WTC11 (cell line): ENCODE measurements at regions not wholly inside any gene's neighbourhood (a gene's known extent, or its start where the extent isn't known, plus 50 kb on each side); places are given as distances from the start of the nearest gene placed in this dataset.

Experiments
- ATAC-seq: fragments of 200-7000 bp; cut with Tn5 transposase; 2 replicates; pipeline ENCODE4 v1.10.0; 2021; ENCODE audit warnings: mild to moderate bottlenecking, moderate library complexity
- CTCF ChIA-PET: fragments of 300-600 bp; sonication (Branson Sonifier 250); formaldehyde crosslinking; loops from one replicate; lab custom pipeline; 2021; ENCODE audit warnings: antibody characterized with exemption; lab: Charles Lee
- POLR2A ChIA-PET: fragments of 350-600 bp; sonication (Branson Sonifier 250); formaldehyde crosslinking; loops from one replicate; lab custom pipeline; 2021; ENCODE audit warnings: antibody characterized with exemption; lab: Charles Lee
- DNase-seq: peaks from one replicate; pipeline ENCODE4 v3.0.0; 2021; ENCODE audit warnings: low spot score
- H3K27ac Mint-ChIP-seq: 2 replicates; pipeline ENCODE4 v1.8.0; 2021; ENCODE audit warnings: mixed read lengths
- H3K27me3 Mint-ChIP-seq: 2 replicates; pipeline ENCODE4 v1.8.0; 2021; ENCODE audit warnings: low read depth, mild to moderate bottlenecking, moderate library complexity, mixed read lengths
- H3K36me3 Mint-ChIP-seq: 2 replicates; pipeline ENCODE4 v1.8.0; 2021; ENCODE audit warnings: mixed read lengths
- H3K4me1 Mint-ChIP-seq: 2 replicates; pipeline ENCODE4 v1.8.0; 2022; ENCODE audit warnings: mixed read lengths
- H3K4me3 Mint-ChIP-seq: 2 replicates; pipeline ENCODE4 v1.8.0; 2021; ENCODE audit warnings: mild to moderate bottlenecking, moderate library complexity, mixed read lengths
- H3K9me3 Mint-ChIP-seq: 2 replicates; pipeline ENCODE4 v1.8.0; 2021; ENCODE audit warnings: mixed read lengths
- ELF4 ChIP-seq: sonication (generic); formaldehyde crosslinking; IDR thresholded peaks from 2 replicates; pipeline ENCODE4 v1.8.1; 2022; ENCODE audit warnings: low read depth, mild to moderate bottlenecking, moderate library complexity, missing genetic modification reagents
- GABPB1 ChIP-seq: sonication (generic); formaldehyde crosslinking; IDR thresholded peaks from 2 replicates; pipeline ENCODE4 v1.8.1; 2023; ENCODE audit warnings: mild to moderate bottlenecking, missing genetic modification reagents
- KAT7 ChIP-seq: sonication (generic); formaldehyde crosslinking; IDR thresholded peaks from 2 replicates; pipeline ENCODE4 v1.8.1; 2023; ENCODE audit warnings: missing genetic modification reagents, mild to moderate bottlenecking, borderline replicate concordance
- RELA ChIP-seq: sonication (generic); formaldehyde crosslinking; IDR thresholded peaks from 2 replicates; pipeline ENCODE4 v1.8.1; 2022; ENCODE audit warnings: missing genetic modification reagents, mild to moderate bottlenecking, borderline replicate concordance
- ZNF121 ChIP-seq: sonication (generic); formaldehyde crosslinking; IDR thresholded peaks from 2 replicates; pipeline ENCODE4 v1.8.0; 2023; ENCODE audit warnings: missing genetic modification reagents
- ZNF396 ChIP-seq: fragments of 250-450 bp; sonication (Bioruptor Pico); IDR thresholded peaks from 2 replicates; pipeline ENCODE4 v1.8.0; 2021; ENCODE audit warnings: mild to moderate bottlenecking, moderate library complexity, borderline replicate concordance
- TF ChIP-seq, protein P1 (sequence below): fragments of 250-450 bp; sonication (Bioruptor Pico); IDR thresholded peaks from 2 replicates; pipeline ENCODE4 v2.1.2; 2022; ENCODE audit warnings: mild to moderate bottlenecking, moderate library complexity
- TF ChIP-seq, protein P2 (sequence below): fragments of 250-450 bp; sonication (Bioruptor Pico); IDR thresholded peaks from 2 replicates; pipeline ENCODE4 v1.9.0; 2021; ENCODE audit warnings: mild to moderate bottlenecking
- TF ChIP-seq, protein P3 (sequence below): sonication (generic); formaldehyde crosslinking; IDR thresholded peaks from 2 replicates; pipeline ENCODE4 v1.8.1; 2022; ENCODE audit warnings: mild to moderate bottlenecking, missing genetic modification reagents, moderate library complexity, borderline replicate concordance
- TF ChIP-seq, protein P4 (sequence below): sonication (generic); formaldehyde crosslinking; conservative IDR thresholded peaks from 2 replicates; pipeline ENCODE4 v1.8.1; 2022; ENCODE audit warnings: mild to moderate bottlenecking, missing genetic modification reagents
- TF ChIP-seq, protein P5 (sequence below): sonication (generic); formaldehyde crosslinking; IDR thresholded peaks from 2 replicates; pipeline ENCODE4 v1.8.0; 2022; ENCODE audit warnings: mild to moderate bottlenecking, missing genetic modification reagents
- TF ChIP-seq, protein P6 (sequence below): sonication (generic); formaldehyde crosslinking; IDR thresholded peaks from 2 replicates; pipeline ENCODE4 v1.8.1; 2023; ENCODE audit warnings: mild to moderate bottlenecking, missing genetic modification reagents
- TF ChIP-seq, protein P7 (sequence below): sonication (generic); formaldehyde crosslinking; IDR thresholded peaks from 2 replicates; pipeline ENCODE4 v1.8.1; 2023; ENCODE audit warnings: mild to moderate bottlenecking, missing genetic modification reagents, borderline replicate concordance

DNA sequence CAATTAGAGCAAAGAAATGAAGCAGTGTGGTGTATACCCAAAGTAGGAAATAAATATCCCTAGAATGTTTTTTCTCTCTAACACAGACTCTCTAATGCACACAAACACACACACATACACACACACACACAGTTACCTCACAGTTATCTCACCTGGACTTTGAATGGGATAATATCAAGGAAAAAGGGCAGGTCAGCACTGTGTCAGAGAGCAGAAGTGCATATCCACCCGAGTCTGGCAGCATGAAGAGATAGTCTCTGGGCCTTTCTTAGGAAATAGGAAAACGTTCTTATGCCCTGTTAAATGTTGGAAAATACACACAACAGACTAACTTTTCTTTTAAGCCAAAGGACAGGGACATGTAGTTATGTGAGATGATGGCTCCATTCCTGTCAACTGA is 162.0 kb downstream of the COL6A3 start (continued):
- TF ChIP-seq, protein P1, sequence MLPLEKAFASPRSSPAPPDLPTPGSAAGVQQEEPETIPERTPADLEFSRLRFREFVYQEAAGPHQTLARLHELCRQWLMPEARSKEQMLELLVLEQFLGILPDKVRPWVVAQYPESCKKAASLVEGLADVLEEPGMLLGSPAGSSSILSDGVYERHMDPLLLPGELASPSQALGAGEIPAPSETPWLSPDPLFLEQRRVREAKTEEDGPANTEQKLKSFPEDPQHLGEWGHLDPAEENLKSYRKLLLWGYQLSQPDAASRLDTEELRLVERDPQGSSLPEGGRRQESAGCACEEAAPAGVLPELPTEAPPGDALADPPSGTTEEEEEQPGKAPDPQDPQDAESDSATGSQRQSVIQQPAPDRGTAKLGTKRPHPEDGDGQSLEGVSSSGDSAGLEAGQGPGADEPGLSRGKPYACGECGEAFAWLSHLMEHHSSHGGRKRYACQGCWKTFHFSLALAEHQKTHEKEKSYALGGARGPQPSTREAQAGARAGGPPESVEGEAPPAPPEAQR, result no peak
- TF ChIP-seq RELA (CRISPR knock-in tag), result no peak
- TF ChIP-seq KAT7 (CRISPR knock-in tag), result no peak
- no peak for TF ChIP-seq GABPB1 (CRISPR knock-in tag)
- TF ChIP-seq, protein P2, sequence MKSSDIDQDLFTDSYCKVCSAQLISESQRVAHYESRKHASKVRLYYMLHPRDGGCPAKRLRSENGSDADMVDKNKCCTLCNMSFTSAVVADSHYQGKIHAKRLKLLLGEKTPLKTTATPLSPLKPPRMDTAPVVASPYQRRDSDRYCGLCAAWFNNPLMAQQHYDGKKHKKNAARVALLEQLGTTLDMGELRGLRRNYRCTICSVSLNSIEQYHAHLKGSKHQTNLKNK (CRISPR knock-in tag), result no peak
- TF ChIP-seq, protein P3, sequence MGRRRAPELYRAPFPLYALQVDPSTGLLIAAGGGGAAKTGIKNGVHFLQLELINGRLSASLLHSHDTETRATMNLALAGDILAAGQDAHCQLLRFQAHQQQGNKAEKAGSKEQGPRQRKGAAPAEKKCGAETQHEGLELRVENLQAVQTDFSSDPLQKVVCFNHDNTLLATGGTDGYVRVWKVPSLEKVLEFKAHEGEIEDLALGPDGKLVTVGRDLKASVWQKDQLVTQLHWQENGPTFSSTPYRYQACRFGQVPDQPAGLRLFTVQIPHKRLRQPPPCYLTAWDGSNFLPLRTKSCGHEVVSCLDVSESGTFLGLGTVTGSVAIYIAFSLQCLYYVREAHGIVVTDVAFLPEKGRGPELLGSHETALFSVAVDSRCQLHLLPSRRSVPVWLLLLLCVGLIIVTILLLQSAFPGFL (CRISPR knock-in tag), result no peak
- TF ChIP-seq, protein P4, sequence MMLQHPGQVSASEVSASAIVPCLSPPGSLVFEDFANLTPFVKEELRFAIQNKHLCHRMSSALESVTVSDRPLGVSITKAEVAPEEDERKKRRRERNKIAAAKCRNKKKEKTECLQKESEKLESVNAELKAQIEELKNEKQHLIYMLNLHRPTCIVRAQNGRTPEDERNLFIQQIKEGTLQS (CRISPR knock-in tag), result no peak

DNA sequence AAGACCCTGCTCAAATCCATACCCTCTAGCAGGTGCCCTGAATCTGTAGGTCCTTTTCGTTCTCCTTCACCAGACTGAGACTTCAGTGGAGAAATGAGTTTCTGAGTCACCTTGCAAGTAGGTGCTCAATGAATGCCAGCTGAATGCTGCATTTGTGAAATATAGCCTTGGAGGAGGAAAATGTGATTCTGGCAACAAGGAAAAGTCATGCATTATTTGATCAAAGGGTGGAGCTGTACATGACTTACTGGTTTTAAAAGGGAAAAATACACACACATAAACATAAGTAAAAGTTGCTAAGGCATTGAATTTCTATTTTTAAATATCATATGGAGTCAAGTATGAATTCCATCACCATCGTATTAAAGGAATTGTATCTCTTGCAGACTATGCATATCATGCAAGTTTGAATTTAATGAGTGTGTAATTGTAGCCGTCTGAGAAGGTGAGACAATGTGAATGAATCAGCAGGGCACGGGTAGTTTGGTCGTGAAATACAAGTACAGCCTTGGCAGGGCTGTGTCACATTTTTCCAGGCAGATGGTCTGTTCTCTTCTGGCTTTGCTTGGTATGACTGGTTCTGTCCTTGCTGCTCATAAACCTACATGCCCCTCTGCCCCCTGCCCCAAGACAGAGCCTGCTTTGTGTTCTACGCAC is 160.8 kb downstream of the COL6A3 start:
- peaks cover 5% of the 10 kb centered on the region for H3K4me1 Mint-ChIP-seq
- no peaks in the 10 kb centered on the region; the same call in 1 of the 2 replicates for H3K27me3 Mint-ChIP-seq
- H3K36me3 Mint-ChIP-seq, result 0 out of 2 replicates have a peak, but pooled peaks cover 5% of the 10 kb centered on the region
- no peak for DNase-seq
- TF ChIP-seq ZNF396 (no peak), ELF4 (CRISPR knock-in tag) (no peak), ZNF121 (CRISPR knock-in tag) (no peak)
- TF ChIP-seq, protein P5, sequence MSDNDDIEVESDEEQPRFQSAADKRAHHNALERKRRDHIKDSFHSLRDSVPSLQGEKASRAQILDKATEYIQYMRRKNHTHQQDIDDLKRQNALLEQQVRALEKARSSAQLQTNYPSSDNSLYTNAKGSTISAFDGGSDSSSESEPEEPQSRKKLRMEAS (CRISPR knock-in tag), result no peak
- TF ChIP-seq, protein P6, sequence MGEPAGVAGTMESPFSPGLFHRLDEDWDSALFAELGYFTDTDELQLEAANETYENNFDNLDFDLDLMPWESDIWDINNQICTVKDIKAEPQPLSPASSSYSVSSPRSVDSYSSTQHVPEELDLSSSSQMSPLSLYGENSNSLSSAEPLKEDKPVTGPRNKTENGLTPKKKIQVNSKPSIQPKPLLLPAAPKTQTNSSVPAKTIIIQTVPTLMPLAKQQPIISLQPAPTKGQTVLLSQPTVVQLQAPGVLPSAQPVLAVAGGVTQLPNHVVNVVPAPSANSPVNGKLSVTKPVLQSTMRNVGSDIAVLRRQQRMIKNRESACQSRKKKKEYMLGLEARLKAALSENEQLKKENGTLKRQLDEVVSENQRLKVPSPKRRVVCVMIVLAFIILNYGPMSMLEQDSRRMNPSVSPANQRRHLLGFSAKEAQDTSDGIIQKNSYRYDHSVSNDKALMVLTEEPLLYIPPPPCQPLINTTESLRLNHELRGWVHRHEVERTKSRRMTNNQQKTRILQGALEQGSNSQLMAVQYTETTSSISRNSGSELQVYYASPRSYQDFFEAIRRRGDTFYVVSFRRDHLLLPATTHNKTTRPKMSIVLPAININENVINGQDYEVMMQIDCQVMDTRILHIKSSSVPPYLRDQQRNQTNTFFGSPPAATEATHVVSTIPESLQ (CRISPR knock-in tag), result no peak
- TF ChIP-seq, protein P7, sequence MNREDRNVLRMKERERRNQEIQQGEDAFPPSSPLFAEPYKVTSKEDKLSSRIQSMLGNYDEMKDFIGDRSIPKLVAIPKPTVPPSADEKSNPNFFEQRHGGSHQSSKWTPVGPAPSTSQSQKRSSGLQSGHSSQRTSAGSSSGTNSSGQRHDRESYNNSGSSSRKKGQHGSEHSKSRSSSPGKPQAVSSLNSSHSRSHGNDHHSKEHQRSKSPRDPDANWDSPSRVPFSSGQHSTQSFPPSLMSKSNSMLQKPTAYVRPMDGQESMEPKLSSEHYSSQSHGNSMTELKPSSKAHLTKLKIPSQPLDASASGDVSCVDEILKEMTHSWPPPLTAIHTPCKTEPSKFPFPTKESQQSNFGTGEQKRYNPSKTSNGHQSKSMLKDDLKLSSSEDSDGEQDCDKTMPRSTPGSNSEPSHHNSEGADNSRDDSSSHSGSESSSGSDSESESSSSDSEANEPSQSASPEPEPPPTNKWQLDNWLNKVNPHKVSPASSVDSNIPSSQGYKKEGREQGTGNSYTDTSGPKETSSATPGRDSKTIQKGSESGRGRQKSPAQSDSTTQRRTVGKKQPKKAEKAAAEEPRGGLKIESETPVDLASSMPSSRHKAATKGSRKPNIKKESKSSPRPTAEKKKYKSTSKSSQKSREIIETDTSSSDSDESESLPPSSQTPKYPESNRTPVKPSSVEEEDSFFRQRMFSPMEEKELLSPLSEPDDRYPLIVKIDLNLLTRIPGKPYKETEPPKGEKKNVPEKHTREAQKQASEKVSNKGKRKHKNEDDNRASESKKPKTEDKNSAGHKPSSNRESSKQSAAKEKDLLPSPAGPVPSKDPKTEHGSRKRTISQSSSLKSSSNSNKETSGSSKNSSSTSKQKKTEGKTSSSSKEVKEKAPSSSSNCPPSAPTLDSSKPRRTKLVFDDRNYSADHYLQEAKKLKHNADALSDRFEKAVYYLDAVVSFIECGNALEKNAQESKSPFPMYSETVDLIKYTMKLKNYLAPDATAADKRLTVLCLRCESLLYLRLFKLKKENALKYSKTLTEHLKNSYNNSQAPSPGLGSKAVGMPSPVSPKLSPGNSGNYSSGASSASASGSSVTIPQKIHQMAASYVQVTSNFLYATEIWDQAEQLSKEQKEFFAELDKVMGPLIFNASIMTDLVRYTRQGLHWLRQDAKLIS, result no peak
- TF ChIP-seq, all 79 proteins: peak for 0
- no peak overlapping the region for H3K27ac Mint-ChIP-seq
- peaks cover 11% of the 10 kb centered on the region for H3K9me3 Mint-ChIP-seq
- ChIA-PET POLR2A (no interaction called here), CTCF (interaction anchor here (1.1 kb wide), 1 partner anchor 168 kb away, joined by 4 read pairs; no protein-coding TSS in a partner anchor)
- ATAC-seq, result no peak
- no peak overlapping the region for H3K4me3 Mint-ChIP-seq
